ENCODE measurements at regions not wholly inside any gene's neighbourhood (a gene's known extent, or its start where the extent isn't known, plus 50 kb on each side); places are given as distances from the start of the nearest gene placed in this dataset.

DNA sequence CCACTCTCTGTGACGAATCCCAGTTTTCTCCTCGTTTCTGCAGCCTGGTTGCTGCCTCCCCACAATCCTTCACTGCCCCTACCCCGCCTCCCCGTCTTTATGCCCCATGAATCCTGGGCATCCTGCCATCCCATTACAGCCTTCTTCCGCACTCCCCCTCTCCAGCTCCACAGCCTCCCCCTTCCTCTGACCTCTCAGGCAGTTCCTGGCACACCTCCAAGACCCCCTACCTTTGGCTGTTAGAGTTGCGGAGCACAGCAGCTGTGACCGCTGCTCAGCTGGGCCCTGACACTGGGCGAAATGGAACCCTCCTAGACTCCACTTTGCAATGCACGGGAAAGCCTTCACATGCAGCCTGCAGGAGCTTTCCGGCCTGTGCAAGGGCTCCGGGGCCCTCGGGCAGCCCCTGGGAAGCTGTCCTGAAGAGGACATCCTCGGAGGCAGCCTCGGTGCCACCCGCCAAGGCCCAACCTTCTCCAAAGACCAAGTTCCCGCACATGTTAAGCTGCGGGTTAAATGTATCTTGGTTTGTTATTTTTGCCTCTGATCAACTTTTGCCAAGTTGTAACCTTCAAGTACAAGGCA, 400.7 kb upstream of the MKI67 start:
- DNase-seq (ENCODE audit: low read depth) = no peak
- TF ChIP-seq, protein P1, sequence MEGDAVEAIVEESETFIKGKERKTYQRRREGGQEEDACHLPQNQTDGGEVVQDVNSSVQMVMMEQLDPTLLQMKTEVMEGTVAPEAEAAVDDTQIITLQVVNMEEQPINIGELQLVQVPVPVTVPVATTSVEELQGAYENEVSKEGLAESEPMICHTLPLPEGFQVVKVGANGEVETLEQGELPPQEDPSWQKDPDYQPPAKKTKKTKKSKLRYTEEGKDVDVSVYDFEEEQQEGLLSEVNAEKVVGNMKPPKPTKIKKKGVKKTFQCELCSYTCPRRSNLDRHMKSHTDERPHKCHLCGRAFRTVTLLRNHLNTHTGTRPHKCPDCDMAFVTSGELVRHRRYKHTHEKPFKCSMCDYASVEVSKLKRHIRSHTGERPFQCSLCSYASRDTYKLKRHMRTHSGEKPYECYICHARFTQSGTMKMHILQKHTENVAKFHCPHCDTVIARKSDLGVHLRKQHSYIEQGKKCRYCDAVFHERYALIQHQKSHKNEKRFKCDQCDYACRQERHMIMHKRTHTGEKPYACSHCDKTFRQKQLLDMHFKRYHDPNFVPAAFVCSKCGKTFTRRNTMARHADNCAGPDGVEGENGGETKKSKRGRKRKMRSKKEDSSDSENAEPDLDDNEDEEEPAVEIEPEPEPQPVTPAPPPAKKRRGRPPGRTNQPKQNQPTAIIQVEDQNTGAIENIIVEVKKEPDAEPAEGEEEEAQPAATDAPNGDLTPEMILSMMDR (IDR thresholded peaks at IDR 0.05; ENCODE audit: low read length, missing control alignments) = no peak
- H3K4me3 ChIP-seq (replicated peaks; ENCODE audit: low read depth, low read length) = no peak overlapping the region

DNA sequence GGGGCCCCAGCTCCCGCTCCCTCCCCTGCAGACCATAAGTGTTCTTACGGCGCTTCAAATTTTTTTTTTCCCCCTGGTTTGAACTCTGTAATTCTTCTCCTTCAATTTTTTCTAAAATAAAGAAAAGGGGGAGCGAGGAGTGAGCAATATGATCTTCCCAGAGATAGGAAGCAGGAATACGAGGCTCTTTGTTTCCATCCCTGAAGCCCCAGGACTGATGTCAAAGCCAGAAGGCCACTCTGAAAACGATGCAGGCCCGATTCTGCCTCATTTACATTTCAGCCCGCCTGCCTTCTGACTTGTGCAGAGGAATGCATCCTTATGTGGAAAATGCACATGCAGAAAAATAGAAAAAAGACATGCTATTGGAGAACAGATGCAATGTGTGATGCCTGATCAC, 401.5 kb upstream of the MKI67 start:
- no peak overlapping the region for H3K4me3 ChIP-seq (replicated peaks; ENCODE audit: low read depth, low read length)
- no peak for DNase-seq (ENCODE audit: low read depth)
- TF ChIP-seq, protein P1 (IDR thresholded peaks at IDR 0.05; ENCODE audit: low read length, missing control alignments) = no peak

DNA sequence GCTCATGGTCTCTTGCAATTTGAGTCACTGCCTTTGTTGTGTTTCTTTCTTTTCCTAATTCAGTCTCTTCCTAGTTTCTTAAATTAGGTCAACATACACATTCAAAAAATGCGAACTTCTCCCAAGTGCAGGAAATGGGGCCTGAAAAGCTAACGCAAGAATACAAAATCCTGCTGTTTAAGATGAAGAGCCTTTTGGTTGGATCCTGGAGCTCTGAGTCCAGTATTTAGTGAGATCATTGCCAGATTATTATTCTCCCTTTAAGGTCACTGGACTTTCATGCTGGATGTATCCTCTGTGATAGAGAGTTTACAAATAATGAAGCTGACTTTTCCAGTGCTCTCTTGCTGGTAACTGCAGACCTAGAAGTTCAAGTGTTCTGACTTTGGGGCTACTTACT, 401.9 kb upstream of the MKI67 start:
- no peak for DNase-seq (ENCODE audit: low read depth)
- no peak overlapping the region for H3K4me3 ChIP-seq (replicated peaks; ENCODE audit: low read depth, low read length)
- TF ChIP-seq, protein P1 (IDR thresholded peaks at IDR 0.05; ENCODE audit: low read length, missing control alignments) = no peak

DNA sequence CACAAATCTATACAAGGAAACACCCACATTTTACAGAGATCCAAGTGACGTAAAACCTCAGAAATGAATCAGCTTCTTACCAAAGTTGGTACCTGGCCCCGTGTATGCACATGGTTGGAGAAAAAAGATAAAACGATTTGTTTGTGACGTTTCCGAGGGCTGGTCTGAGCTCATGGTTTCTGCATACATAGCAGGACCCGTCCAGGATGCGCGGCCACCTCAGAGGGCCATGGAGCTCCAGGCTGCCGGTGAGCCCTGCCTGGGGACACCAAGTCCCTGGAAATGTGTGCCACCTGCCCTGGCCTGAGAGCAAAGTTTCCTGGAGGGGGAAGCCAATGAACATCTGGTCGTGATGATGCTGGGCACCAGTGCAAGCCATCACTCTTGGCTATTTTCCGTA, 402.6 kb upstream of the MKI67 start:
- no peak for DNase-seq (ENCODE audit: low read depth)
- H3K4me3 ChIP-seq (replicated peaks; ENCODE audit: low read depth, low read length) = no peak overlapping the region
- TF ChIP-seq, protein P1 (IDR thresholded peaks at IDR 0.05; ENCODE audit: low read length, missing control alignments) = no peak

DNA sequence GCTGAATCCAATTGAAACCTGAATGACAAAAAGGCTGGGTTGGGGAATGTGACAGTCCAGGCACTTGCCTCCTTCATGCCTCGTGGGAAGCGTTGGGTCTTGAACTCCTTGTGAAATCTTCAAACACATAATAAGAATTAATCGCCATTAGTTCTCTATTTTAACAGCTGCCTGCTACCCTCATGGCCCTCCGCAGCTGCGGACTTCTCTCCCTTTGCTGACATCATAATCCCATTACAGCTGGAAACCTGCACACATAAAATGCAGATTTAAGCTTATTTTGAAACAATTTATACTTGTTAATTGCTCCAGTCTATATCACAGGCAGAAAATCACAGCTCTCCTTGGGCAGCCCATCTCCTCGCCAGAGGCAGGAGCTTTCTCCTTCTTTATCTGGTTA, 403.0 kb upstream of the MKI67 start:
- TF ChIP-seq, protein P1 (IDR thresholded peaks at IDR 0.05; ENCODE audit: low read length, missing control alignments) = no peak
- no peak overlapping the region for H3K4me3 ChIP-seq (replicated peaks; ENCODE audit: low read depth, low read length)
- DNase-seq (ENCODE audit: low read depth) = no peak

DNA sequence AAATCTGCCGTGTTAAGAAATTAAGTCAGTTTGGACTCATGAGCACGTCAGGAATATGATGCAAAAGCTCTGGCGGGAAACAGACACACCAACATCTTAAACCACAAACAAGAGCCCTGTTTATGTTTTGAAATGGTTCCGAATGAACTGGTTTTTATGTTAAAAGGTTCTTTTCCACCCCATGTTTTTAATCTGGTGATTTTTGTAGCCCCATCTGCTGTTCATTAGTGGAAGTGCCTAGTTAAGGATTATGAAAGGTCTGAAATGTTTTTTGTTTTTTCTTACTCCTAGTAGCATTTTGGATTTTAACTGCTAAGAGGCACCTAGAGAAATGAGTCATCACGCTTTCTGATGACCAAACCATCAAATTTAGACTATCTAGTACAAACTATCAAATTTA, 404.1 kb upstream of the MKI67 start:
- TF ChIP-seq, protein P1 (IDR thresholded peaks at IDR 0.05; ENCODE audit: low read length, missing control alignments) = peak; percentile 32
- DNase-seq (ENCODE audit: low read depth) = peak; percentile 3
- H3K4me3 ChIP-seq (replicated peaks; ENCODE audit: low read depth, low read length) = no peak overlapping the region

DNA sequence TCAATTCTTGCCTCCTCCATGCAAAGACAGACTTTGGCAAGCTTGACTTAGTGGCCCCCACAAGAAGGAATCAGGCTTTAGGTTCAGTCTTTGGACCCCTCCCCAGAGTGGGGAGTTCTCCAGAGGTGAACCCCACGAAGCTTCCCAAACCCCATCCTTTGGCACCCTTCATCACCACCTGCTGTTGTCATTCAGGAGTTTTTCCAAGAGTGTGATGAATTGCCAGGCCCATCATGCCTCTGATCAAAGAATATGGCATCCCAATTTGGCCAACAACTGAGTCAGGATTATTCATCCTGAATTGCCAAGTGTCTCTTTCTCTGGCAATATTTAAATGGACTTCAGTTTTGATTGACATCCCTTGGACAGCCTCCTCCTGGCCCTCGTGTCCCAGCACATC, 404.7 kb upstream of the MKI67 start:
- TF ChIP-seq, protein P1 (IDR thresholded peaks at IDR 0.05; ENCODE audit: low read length, missing control alignments) = no peak
- DNase-seq (ENCODE audit: low read depth) = no peak
- no peak overlapping the region for H3K4me3 ChIP-seq (replicated peaks; ENCODE audit: low read depth, low read length)

All from fibroblast of pulmonary artery (primary cell).